Retina (tissue), 1 donor: ENCODE measurements at regions not wholly inside any gene's neighbourhood (a gene's known extent, or its start where the extent isn't known, plus 50 kb on each side); places are given as distances from the start of the nearest gene placed in this dataset.
"Not testable (repeated sequence)": the region's sequence is repeated elsewhere in the genome, so short reads cannot be mapped to it uniquely, and the experiment has no call there.

Experiments
- DNase-seq: peaks from one replicate; pipeline ENCODE4 v3.0.0-alpha.2; 2016

DNA sequence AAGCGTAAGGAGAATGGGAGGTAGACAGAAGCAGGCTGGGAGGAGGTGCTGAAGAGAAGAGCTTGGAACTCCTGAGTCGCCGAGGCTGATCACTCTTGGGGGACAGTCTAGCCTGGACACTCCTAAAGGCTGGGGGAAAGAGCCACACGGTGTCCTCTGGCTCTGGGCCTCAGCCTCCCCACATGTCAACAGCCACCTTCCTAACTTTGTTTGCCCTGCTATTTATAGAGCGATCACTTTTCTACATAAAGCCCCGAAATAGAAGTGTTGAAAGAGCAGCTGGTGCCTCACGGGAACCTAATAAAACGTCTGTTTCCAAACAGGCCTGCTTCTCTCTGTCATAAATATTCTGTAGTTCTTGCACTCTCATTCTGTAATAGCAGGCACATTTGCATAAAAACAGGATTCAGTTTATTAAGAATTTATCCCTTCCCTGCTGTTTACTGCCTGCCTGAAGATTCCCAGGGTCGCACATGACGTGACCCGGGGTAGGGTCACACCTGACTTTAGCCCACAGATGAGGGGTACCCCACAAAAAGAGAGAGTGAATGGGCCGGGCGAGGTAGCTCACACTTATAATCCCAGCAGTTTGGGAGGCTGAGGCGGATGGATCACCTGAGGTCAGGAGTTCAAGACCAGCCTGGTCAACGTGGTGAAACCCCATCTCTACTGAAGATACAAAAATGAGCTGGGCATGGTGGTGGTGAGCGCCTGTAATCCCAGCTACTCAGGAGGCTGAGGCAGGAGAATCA is 212.5 kb downstream of the TOMM20 start:
- no peak for DNase-seq

DNA sequence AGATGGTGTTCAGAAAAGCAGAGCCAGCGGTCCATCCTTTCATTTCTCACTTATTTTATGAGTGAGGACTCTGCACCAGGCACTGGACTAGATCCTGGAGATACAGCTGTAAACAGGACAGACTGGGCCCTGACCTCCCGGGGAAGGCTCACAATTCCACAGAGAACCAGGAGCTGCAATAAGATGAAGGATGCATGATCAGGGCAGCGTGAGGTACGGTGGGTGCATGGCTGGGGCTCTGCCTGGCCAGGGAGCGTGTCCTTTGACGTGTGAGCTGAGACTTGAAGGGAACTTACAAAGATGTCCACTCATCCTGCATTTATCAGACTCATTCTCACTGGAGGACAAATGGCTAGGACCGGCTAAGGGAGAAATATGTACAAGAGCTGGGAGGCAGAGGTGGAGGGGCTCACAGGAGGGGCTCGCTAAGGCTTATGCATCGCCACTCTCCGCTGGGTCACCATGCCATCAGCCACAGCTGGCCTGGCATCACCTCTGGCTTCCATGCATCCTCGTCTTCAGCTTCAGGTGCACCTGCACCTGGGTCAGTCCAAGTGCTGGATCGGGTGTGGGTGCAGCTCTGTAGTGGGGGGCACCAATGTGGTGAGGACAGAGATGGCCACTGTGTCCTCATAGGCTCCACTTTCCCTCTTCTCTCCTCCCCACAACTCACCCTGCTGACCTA is 213.9 kb downstream of the TOMM20 start:
- no peak for DNase-seq

DNA sequence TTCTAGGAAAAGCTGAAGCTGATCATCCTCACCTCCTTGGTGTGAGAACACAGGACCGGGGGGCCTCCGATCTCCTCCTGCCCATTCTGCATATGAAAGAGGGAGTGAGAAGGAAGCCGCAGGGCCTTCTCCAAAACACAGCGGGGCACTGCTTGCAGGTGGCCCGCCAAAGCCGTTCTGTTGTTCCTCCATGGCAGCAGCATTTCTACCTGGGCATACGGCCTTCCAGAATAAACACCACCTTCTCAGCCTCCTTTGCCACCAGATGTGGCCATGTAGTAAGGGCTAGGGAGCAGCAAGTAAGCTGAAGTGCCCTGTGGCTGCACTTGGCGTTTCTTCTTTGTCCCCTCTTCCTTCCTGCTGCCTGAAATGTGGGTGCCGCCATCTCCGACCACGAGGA is 214.9 kb downstream of the TOMM20 start:
- DNase-seq: no peak

DNA sequence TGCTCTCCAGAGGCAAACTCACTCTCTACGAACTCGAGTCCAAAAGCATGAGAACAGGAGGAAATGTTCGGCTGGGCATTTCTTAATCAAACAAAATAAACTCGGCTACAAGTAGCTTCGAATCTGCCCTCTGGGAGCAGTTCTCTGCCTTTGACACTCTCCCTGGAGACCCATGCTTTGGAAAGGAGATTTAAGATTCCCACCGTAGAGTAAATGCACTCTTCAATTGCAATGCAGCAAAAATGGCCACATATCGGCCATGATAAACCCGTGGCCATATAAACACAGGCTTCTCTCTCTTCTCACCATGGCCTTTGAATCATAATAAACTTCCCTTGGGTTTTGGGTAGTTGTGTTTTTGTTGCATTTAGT is 215.4 kb downstream of the TOMM20 start:
- no peak for DNase-seq

DNA sequence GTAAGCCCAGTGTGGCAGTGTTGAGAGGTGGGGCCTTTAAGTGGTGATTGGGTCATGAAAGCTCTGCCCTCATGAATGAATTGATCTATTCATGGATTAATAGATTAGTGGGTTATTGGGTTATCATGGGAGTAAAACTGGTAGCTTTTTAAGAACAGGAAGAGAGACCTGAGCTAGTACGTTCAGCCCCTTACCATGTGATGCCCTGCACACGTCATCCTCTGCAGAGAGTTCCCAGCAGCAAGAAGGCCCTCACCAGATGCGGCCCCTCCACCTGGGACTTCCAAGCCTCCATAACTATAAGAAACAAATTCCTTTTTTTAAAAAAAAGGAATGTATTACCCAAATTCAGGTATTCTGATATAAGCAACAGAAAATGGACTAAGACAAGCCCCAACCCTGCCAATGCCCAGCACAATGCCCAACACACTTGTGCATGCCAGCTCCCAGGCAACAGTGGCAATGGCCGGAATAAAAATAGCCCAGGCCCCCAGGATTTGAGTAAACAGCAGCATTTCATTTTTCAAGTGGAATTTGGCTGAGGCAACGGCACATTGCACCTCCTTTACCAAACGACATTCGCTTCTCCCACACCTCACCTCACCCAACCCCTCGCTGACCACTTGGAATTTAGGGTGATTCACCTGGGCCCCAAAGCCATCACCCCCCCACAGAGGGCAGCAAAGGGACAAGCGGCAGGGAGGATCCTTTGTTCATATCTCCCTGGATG is 215.9 kb downstream of the TOMM20 start:
- no peak for DNase-seq

DNA sequence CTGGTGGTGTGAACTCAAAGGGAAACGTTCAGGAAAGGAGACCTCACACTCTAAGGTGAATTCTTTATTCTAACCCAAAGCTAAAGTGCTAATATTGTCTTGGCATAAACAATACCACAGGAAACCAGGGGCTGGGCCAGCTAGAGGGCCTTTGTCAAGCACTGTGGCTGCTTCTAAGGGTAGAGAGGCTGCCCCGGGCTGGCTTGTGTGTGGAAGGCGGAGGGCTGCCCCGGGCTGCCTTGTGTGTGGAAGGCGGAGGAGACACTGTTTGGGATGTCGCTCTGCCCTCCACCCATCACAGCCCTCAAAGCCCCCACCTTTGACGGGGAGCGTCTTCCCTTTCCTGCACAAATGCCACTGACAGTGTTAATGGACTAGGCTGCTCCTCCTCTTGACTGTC is 216.8 kb downstream of the TOMM20 start:
- DNase-seq: no peak

DNA sequence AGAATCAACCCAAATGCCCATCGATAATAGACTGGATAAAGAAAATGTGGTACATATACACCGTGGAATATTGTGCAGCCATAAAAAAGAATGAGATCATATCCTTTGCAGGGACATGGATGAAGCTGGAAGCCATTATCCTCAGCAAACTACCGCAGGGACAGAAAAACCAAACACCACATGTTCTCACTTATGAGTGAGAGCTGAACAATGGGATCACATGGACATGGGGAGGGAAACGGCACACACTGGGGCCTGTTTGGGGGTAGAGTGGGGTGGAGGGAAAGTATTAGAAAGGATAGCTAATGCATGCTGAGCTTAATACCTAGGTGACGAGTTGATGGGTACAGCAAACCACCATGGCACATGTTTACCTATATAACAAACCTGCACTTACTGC is 217.5 kb downstream of the TOMM20 start:
- not testable (repeated sequence) for DNase-seq

DNA sequence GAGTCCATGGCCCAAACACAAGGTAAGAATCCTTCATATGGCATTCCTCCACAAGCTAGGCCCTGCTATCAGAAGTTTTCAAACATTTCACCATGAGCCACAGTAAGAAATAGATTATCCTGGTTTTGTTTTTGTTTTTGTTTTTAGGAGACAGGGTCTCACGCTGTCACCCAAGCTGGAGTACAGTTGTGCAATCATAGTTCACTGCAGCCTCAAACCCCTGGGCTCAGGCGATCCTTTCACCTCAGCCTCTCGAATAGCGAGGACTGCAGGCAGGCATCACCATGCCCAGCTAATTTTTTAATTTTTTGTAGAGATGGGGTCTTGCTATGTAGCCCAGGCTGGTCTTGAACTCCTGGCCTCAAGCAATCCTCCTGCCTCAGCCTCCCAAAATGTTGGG is 218.8 kb downstream of the TOMM20 start:
- no peak for DNase-seq

DNA sequence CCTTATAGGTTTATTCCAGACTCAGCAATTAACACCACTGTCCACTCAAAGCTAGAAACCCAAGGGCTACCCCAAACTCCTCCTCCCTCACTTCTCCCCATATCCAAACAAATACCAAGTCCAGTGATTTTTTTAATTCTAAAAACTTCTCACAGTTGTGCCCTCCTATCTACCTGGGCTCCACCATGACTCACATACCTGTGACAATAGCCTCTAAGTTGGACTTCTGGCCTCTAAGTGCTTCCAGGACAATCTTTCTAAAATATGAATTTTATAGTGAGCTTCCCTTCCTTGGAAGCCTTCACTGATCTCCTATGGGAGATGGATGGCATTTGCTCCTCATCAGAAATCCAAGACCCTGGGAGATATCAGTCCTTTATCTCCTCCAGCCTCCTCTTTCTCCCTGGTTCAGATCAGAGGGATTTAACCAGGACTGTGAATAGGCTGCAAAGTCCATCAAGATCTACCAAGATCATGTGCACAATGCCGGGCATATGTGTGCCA is 219.3 kb downstream of the TOMM20 start:
- no peak for DNase-seq

DNA sequence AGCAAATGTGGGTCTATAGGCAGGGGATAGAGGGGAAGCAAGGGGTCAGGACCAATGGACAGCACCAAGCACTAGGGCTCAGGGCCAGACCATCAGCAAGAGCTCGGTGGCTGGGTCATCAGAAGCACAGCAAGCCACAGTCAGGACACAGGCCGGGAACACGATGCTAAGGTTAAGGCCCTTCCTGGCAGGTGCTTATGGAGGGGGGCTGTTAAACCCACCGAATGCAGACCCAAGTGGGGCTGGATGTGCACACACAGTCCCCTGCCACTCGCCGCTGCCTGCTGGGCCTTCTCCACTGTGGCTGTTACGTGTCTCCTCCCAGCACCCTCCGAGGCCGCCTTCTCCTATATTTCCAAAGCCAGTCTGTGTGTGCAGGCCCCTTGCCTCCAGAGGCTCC is 220.1 kb downstream of the TOMM20 start:
- DNase-seq: no peak

DNA sequence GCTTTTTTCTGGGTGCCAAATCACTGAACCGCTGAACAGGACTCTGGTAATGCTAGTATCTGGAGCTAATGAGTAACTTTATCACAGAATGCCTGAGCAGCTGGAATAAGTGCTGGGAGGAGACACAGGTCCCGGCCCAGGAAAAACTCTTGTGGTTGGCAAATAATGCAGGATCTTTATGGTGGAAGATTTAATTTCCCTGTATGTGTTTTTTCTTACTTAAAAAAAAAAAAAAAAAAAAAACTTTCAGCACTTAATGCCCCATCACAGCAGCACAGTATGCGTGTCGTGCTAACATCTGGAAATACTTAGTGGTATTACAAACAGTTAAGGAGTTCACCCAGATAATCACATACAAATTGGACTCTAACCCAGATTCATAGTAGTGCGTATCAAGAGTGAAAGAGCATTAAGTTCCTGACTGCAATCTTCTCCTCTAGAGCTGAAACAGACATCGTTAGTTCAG is 220.7 kb downstream of the TOMM20 start:
- no peak for DNase-seq

DNA sequence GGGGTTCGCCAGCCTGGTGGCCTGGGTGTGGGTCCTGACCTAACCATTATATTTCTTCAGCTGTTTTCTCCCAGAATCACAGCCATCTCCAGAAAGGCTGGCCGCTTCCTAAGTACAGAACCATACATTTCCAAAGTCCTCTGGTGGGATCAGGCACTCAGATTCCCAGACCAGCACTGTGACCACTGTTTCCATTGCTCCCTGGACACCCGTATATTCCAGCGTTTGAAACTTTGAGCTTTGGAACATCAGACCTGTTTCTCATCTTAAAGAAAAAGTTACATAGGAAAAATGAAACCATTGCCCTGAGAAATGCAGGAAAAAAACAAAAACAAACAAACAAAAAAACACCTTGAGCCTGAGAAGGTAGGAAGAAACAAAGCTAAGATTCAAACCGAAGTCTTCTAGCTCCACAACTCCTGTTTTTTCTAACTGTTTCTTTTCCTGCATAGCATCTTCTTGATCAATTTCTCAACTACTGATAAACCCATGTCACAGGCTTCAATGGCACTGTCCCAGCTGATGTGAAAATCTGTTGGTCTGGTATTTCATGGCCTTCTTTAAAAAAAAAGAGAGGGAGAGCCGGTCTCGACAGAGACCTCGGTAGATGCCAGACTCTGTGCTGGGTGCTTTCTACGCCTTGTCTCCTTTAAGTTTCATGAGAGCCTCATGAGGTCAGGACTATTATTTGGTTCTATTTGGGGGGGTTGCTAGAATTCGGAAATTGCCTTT is 221.3 kb downstream of the TOMM20 start:
- DNase-seq: no peak

DNA sequence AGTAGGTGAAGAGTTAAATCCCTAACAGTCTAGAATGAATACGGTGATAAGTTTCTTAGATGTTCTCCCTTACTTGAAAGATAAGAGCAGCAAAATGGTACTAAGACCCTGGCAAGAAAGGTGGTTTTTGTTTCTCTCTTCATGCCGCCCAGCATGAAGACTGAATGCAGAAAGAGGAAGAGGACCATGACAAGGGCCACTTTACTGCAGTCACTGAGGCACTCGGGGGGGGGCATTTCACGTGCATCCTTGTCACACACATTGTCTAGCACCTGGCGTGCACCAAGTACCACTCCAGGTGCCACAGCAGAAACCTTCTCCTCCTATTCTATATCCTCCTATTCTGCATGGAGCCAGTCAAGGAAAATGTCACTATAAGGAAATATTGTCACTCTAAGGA is 222.0 kb downstream of the TOMM20 start:
- DNase-seq: no peak

DNA sequence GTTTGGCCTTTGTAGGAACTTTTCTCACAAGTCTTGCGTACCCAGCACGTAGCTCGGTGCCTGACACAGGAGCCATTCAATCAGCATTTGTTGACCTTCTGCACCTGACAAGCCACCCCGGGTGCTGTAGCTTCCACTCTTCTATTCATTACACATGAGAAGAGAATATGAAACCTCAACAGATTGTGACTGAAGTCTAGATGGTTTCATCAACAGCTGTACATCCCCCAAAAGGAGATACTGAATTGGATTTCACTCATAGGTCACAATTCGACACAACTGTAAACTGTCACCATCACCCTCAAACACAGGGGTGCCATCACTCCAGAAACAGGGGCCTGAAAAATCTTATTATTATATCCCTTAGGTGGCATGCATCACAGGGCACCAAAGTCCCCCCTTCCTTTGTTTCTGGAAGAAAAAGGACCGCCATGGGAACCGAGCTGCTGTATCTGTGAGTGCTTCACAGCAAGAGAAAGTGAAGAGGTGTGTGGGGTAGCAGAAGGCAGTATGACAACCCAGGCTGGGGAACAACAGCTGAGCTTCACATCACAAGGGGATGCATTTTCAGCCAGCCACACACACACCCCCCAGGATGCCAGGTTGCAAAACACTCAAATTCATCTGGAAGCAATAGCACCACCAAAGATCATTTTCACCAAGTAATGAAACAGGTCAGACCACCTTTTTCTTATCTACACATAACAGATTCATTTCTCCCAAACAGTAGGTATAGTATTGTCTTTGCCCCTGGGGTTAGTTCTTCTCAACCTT is 225.7 kb downstream of the TOMM20 start:
- DNase-seq: no peak

DNA sequence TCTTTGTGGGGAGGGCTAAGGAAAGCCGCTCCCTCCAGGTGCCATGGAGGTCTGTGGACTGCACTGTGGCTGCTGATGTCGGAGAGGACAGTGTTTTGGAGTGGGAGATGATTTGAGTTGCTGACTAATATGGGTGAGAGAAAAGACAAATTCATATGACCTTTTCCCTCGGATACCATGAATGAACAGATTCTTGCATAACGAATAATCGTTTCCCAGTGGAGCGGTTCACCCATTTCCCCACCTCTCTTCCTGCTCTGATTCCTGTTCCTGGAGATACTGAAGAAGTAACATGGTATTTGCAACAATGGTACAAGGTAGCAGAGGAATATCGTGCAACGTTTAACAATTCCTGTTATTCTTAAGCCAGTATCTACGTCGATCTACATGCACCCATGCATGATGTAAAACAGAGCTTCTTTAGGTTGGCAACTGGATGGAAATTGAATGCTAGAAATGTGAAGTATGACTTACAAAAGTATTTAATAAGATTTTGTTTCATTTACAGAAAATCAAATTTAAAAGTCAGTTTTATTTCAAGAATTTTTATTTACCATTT is 227.1 kb downstream of the TOMM20 start:
- no peak for DNase-seq

DNA sequence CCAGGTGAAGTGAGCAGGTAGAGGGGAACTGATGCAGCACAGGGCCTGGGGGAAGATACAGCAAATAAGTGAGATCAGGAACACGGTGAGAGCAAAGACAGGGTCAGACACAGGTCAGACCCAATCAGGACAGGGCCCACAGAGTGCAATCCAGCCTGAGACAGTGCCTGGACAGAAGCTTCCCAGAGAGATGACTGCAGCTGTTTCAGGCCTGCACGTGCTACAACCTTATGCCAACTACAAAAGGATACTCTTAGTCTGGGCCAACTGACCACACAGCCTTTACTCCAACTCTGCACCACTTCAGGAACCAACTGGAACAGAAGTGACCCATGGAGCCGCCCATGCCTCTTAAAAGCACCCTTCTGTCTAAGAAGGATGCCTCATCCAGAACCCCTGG is 228.0 kb downstream of the TOMM20 start:
- no peak for DNase-seq

DNA sequence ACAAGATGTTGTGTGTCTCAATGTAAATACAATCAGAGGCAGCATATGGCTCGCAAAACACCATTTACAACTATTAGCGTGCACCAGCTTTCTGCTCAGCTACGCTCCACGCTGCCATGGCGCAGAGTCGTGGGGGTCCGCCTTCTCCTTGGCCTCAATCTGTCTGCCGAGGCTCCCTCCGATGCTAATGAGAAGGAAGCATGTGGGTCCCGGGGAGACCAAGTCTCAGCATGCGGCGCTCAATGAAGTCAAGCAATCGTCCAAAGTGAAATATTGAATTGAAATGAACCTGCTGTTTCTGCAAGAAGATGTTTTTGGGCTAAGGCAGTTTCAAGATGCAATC is 228.9 kb downstream of the TOMM20 start:
- DNase-seq: no peak

DNA sequence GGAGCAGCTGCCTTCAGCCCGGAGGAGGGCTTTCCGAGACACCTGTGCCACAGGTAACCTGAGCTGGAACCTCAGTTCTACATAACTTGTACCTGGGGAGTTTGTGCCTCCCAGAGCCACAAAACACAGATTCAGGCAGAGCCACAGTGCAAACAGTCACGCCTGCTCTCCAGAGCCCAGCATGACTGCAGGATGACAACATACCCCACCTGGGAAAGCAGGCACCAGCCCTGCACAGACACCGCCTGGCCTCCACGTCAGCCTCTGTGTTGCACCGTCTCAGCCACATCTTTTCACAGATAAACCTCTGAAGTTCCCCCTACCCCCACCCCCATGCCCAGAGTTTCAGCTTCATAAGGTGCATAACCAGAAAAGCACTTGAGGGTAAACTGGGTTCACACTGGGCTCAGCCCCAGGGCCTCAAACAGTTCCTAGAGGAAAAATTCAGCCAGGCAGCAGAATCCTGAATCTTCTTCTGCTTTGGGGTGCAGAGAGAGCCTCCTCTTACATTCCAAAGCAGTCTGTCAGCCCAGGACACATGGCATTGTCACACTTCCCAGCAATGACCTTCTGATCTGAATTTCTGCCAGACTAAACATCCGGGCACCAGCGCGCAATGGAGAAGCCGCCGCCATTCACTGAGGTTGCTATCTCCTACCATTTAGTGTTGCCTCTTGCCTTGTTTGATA is 229.5 kb downstream of the TOMM20 start:
- DNase-seq: no peak

DNA sequence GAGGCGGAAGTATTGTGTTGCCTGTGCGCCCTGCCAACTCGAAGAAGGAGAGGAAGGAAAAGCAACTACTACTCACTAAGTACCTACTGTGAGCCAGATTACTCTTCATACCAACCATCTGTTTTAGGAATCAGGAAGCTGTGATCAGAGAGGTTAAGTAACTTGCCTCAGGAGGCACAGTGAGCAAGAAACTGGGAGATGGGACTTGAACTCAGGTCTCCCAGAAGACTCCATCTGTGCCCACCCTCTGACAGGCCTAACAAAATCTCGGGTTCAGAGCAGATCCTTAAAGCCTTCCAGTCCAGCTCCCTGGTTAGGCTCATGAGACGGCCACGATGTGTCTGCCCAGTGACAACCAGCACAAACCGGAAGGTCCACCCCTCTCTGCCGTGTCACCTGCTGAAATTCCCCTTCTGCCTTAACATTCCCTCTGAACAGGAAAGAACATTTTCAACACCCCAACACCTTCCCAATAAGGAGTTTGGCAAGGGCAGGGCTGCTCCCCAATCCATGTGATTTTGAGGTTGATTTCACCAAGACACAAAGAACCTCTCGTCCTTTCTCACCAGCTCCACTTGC is 230.1 kb downstream of the TOMM20 start:
- DNase-seq: no peak

DNA sequence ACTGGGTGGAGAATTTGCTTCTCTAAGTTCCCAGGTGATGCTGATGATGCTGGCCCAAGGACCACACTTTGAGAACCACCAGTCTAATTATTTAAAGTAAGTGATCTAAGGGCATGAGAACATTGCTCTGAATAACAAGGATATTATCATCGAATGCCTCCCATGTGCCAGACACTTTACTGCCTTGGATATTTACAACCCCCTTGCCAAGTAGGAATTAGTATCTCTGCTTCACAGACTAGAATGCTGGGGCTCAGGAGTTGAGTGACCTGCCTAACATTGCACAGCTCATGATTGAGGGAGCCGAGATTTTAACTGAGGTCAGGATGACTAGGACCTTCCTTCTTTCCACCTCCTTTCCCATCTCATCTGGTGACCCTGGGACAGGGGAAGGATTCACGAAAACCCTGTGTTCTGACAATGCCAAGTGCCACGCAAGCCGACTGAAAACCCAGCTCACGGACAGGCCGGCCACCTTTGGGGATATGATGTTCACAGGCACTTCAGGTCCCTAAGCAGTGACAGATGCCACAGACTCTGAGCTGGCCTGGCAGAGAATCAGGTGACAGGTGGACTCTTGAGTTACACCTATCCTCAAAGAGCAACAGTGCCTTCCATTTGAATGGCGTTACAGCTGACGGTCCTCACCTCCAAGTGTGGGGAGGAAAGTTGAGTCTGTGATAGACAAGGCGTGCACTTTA is 230.7 kb downstream of the TOMM20 start:
- no peak for DNase-seq

DNA sequence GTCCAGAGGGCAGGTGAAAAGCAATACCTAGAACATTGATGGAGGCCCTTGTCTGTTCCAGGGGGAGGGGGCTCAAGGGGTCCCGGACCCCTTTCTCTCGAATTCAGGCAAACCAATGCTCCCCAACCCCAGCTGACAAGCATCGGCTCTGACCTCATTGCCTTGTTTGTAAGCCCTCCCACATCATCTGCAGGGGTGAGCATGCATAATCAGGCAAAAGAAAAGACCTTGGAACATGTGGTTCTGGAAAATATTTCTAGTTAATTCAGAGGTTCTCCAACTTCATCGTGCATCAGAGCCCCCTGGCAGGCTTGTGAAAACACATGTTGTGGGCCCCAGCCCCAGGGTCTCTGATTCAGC is 231.3 kb downstream of the TOMM20 start:
- no peak for DNase-seq
